ENCODE measurements at regions not wholly inside any gene's neighbourhood (a gene's known extent, or its start where the extent isn't known, plus 50 kb on each side); places are given as distances from the start of the nearest gene placed in this dataset.
A peak's percentile ranks its signal among the peaks of the same experiment; 100 is the strongest.
"Not testable (repeated sequence)": the region's sequence is repeated elsewhere in the genome, so short reads cannot be mapped to it uniquely, and the experiment has no call there.

- peaks cover 5 to 41% (median 22%) of the 10 kb centered on the region in 11 donors for H3K9me3 Mint-ChIP-seq
- CTCF ChIA-PET, result no interaction called here
- POLR2A ChIA-PET, result no interaction called here
- Histone ChIP-seq H3K27ac (ENCODE audit: low read depth, low read length) (no peak overlapping the region), H3K27me3 (ENCODE audit: control insufficient read depth in 2 of 2, insufficient read depth in 2 of 2, low read length in 2 of 2) (peaks cover 0 to 3% of the 10 kb centered on the region in 2 donors), H3K36me3 (ENCODE audit: control insufficient read depth in 2 of 3, insufficient read depth in 3 of 3, low read length in 3 of 3) (no peaks in the 10 kb centered on the region), H3K9me3 (ENCODE audit: control insufficient read depth in 2 of 3, low read length in 3 of 3) (no peaks in the 10 kb centered on the region), H3K4me3 (ENCODE audit: low read length) (no peak overlapping the region), H3K4me1 (ENCODE audit: control insufficient read depth in 2 of 2, insufficient read depth in 2 of 2, low read length in 2 of 2) (no peaks in the 10 kb centered on the region)
- H3K27ac Mint-ChIP-seq, result no peak overlapping the region
- H3K27me3 Mint-ChIP-seq, result peaks cover 0 to 19% (median 15%) of the 10 kb centered on the region in 5 donors
- intact Hi-C loops (cut with micrococcal nuclease), result no loop called here
- H3K4me1 Mint-ChIP-seq, result peaks cover 0 to 5% (median 0%) of the 10 kb centered on the region in 7 donors
- ATAC-seq (no peak), DNase-seq (no peak)
- H3K36me3 Mint-ChIP-seq, result peaks cover 3 to 17% (median 6%) of the 10 kb centered on the region in 5 donors
- no peak overlapping the region for H3K4me3 Mint-ChIP-seq
Observed at GRCh38 chr9:96107436-96107835, 194.5 kb downstream of the HSD17B3 start.

GRCh38 chr9:96100385-96101300 is 201.3 kb downstream of the HSD17B3 start:
- H3K27me3 ChIP-seq (ENCODE audit: control insufficient read depth in 2 of 2, insufficient read depth in 2 of 2, low read length in 2 of 2), result no peaks in the 10 kb centered on the region
- H3K36me3 ChIP-seq (ENCODE audit: control insufficient read depth in 2 of 3, insufficient read depth in 3 of 3, low read length in 3 of 3), result no peaks in the 10 kb centered on the region
- Mint-ChIP-seq H3K4me1 (peaks cover 0 to 20% (median 17%) of the 10 kb centered on the region in 7 donors), H3K9me3 (peaks cover 8 to 31% (median 14%) of the 10 kb centered on the region in 11 donors), H3K27me3 (peaks cover 0 to 6% (median 0%) of the 10 kb centered on the region in 5 donors), H3K36me3 (peaks cover 0 to 11% (median 7%) of the 10 kb centered on the region in 5 donors), H3K4me3 (peak overlapping the region in 1 of 10 donors; percentile 17), H3K27ac (peak overlapping the region in 1 of 9 donors; percentile 51)
- H3K27ac ChIP-seq (ENCODE audit: low read depth, low read length), result no peak overlapping the region
- ChIA-PET CTCF (no interaction called here), POLR2A (no interaction called here)
- H3K4me3 ChIP-seq (ENCODE audit: low read length), result no peak overlapping the region
- no peaks in the 10 kb centered on the region for H3K9me3 ChIP-seq (ENCODE audit: control insufficient read depth in 2 of 3, low read length in 3 of 3)
- intact Hi-C loops (cut with micrococcal nuclease), result no loop called here
- DNase-seq, result peak in 4 of 9 donors; percentile 3 to 14 (median 4)
- no peaks in the 10 kb centered on the region for H3K4me1 ChIP-seq (ENCODE audit: control insufficient read depth in 2 of 2, insufficient read depth in 2 of 2, low read length in 2 of 2)
- ATAC-seq, result no peak

GRCh38 chr9:96090630-96091029 is 211.3 kb downstream of the HSD17B3 start:
- not testable (repeated sequence) for H3K36me3 Mint-ChIP-seq

GRCh38 chr9:96089452-96090085 is 212.4 kb downstream of the HSD17B3 start:
- ChIA-PET POLR2A (no interaction called here), CTCF (interaction anchor here (0.7 kb wide), 1 partner anchor 825 kb away, joined by 3 read pairs; no protein-coding TSS in a partner anchor)
- no peak overlapping the region for H3K4me3 ChIP-seq (ENCODE audit: low read length)
- Mint-ChIP-seq H3K9me3 (peaks cover 0 to 11% (median 0%) of the 10 kb centered on the region in 11 donors), H3K27me3 (peaks cover 0 to 19% (median 11%) of the 10 kb centered on the region in 5 donors), H3K4me1 (peaks cover 0 to 2% (median 0%) of the 10 kb centered on the region in 7 donors), H3K27ac (no peak overlapping the region), H3K4me3 (no peak overlapping the region), H3K36me3 (peaks cover 0 to 2% (median 0%) of the 10 kb centered on the region in 5 donors)
- intact Hi-C loops (cut with micrococcal nuclease), result no loop called here
- H3K4me1 ChIP-seq (ENCODE audit: control insufficient read depth in 2 of 2, insufficient read depth in 2 of 2, low read length in 2 of 2), result no peaks in the 10 kb centered on the region
- ATAC-seq (no peak), DNase-seq (no peak)
- H3K36me3 ChIP-seq (ENCODE audit: control insufficient read depth in 2 of 3, insufficient read depth in 3 of 3, low read length in 3 of 3), result no peaks in the 10 kb centered on the region
- no peak overlapping the region for H3K27ac ChIP-seq (ENCODE audit: low read depth, low read length)
- H3K9me3 ChIP-seq (ENCODE audit: control insufficient read depth in 2 of 3, low read length in 3 of 3), result no peaks in the 10 kb centered on the region
- no peaks in the 10 kb centered on the region for H3K27me3 ChIP-seq (ENCODE audit: control insufficient read depth in 2 of 2, insufficient read depth in 2 of 2, low read length in 2 of 2)

More at GRCh38 chr9:96090630-96091029, 211.3 kb downstream of the HSD17B3 start:
- H3K27me3 ChIP-seq (ENCODE audit: control insufficient read depth in 2 of 2, insufficient read depth in 2 of 2, low read length in 2 of 2); intact Hi-C loops (cut with micrococcal nuclease); POLR2A ChIA-PET; DNase-seq; ATAC-seq; H3K4me3 Mint-ChIP-seq; H3K36me3 ChIP-seq (ENCODE audit: control insufficient read depth in 2 of 3, insufficient read depth in 3 of 3, low read length in 3 of 3); CTCF ChIA-PET; H3K4me1 ChIP-seq (ENCODE audit: control insufficient read depth in 2 of 2, insufficient read depth in 2 of 2, low read length in 2 of 2); H3K9me3 ChIP-seq (ENCODE audit: control insufficient read depth in 2 of 3, low read length in 3 of 3); H3K27ac ChIP-seq (ENCODE audit: low read depth, low read length); H3K4me1 Mint-ChIP-seq; H3K27ac Mint-ChIP-seq; H3K4me3 ChIP-seq (ENCODE audit: low read length): not testable (repeated sequence)
- Mint-ChIP-seq H3K9me3 (peaks cover 0 to 14% (median 3%) of the 10 kb centered on the region in 11 donors), H3K27me3 (peaks cover 0 to 19% (median 11%) of the 10 kb centered on the region in 5 donors)

DNA sequence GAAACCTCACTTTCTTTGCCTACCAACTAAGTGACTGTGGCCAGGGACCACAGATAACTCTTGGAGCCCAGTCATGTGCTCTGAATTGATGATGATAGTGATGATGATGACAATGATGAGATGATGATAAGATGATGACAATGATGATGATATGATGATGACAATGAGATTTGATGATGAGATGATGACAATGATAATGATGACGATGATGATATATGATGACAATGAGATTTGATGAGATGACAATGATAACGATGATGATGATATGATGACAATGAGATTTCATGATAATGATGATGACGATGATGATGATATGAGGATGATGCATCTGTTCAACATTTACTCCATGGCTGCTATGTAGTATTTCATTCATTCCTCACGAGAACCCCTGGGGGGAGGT is 213.0 kb downstream of the ERCC6L2 start:
- H3K4me1 ChIP-seq (ENCODE audit: control insufficient read depth in 2 of 2, insufficient read depth in 2 of 2, low read length in 2 of 2), result no peaks in the 10 kb centered on the region
- ChIA-PET CTCF (no interaction called here), POLR2A (no interaction called here)
- Mint-ChIP-seq H3K36me3 (peaks cover 0 to 2% (median 0%) of the 10 kb centered on the region in 5 donors), H3K4me1 (peaks cover 0 to 2% (median 0%) of the 10 kb centered on the region in 7 donors), H3K27ac (no peak overlapping the region), H3K4me3 (no peak overlapping the region), H3K9me3 (peaks cover 0 to 8% (median 0%) of the 10 kb centered on the region in 11 donors), H3K27me3 (peaks cover 0 to 19% (median 11%) of the 10 kb centered on the region in 5 donors)
- intact Hi-C loops (cut with micrococcal nuclease), result no loop called here
- no peaks in the 10 kb centered on the region for H3K36me3 ChIP-seq (ENCODE audit: control insufficient read depth in 2 of 3, insufficient read depth in 3 of 3, low read length in 3 of 3)
- no peak overlapping the region for H3K4me3 ChIP-seq (ENCODE audit: low read length)
- H3K9me3 ChIP-seq (ENCODE audit: control insufficient read depth in 2 of 3, low read length in 3 of 3), result no peaks in the 10 kb centered on the region
- ATAC-seq (no peak), DNase-seq (no peak)
- H3K27ac ChIP-seq (ENCODE audit: low read depth, low read length), result no peak overlapping the region
- no peaks in the 10 kb centered on the region for H3K27me3 ChIP-seq (ENCODE audit: control insufficient read depth in 2 of 2, insufficient read depth in 2 of 2, low read length in 2 of 2)

DNA sequence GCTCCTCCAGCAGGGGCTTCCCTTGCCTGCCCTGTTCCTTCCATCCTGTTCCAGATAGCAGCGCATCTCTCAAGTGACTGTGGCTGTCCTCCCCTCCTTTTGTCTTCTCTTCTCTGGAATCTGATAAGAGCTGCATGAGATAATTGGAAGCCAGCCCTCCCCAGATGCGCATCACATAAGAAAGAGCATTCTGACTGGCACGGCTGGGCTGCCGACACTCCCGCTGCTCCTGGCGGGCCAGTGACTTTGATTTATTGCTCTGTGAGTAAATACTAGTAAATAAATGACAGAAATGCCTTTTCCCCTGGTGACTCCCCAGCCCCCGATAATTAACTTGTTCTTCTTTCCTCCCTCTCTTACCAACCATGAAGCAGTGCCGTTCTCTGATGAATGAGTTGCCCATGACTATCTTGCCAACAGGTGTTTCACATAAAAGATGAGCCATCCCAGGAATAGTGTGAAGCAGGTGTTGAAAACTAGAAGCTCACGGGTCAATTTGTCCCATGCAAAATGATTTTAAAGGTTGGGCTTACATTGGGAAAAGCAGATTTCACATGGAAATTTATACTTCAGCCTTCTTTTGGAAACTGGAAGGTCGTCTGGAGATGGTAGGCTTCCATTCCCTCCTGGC is 212.3 kb downstream of the ERCC6L2 start:
- no peaks in the 10 kb centered on the region for H3K4me1 ChIP-seq (ENCODE audit: control insufficient read depth in 2 of 2, insufficient read depth in 2 of 2, low read length in 2 of 2)
- no peaks in the 10 kb centered on the region for H3K9me3 ChIP-seq (ENCODE audit: control insufficient read depth in 2 of 3, low read length in 3 of 3)
- DNase-seq (no peak), ATAC-seq (no peak)
- Mint-ChIP-seq H3K27me3 (peaks cover 0 to 19% (median 12%) of the 10 kb centered on the region in 5 donors), H3K4me1 (peaks cover 0 to 2% (median 0%) of the 10 kb centered on the region in 7 donors), H3K9me3 (peaks cover 0 to 8% (median 0%) of the 10 kb centered on the region in 11 donors), H3K27ac (no peak overlapping the region), H3K36me3 (peaks cover 0 to 2% (median 0%) of the 10 kb centered on the region in 5 donors), H3K4me3 (no peak overlapping the region)
- no peaks in the 10 kb centered on the region for H3K36me3 ChIP-seq (ENCODE audit: control insufficient read depth in 2 of 3, insufficient read depth in 3 of 3, low read length in 3 of 3)
- intact Hi-C loops (cut with micrococcal nuclease), result no loop called here
- ChIA-PET CTCF (no interaction called here), POLR2A (no interaction called here)
- no peaks in the 10 kb centered on the region for H3K27me3 ChIP-seq (ENCODE audit: control insufficient read depth in 2 of 2, insufficient read depth in 2 of 2, low read length in 2 of 2)
- no peak overlapping the region for H3K4me3 ChIP-seq (ENCODE audit: low read length)
- no peak overlapping the region for H3K27ac ChIP-seq (ENCODE audit: low read depth, low read length)

Data from naive thymus-derived CD4-positive, alpha-beta T cell (primary cell).